Right lobe of liver (tissue), 4 donors: ENCODE measurements at regions not wholly inside any gene's neighbourhood (a gene's known extent, or its start where the extent isn't known, plus 50 kb on each side); places are given as distances from the start of the nearest gene placed in this dataset.

Experiments
- POLR2A ChIP-seq: fragments of 450-650 bp; IDR thresholded peaks from one replicate; pipeline ENCODE4 v1.6.1; 2017; ENCODE audit warnings: antibody characterized with exemption, mild to moderate bottlenecking
- TF ChIP-seq, protein P1 (sequence below), 4 donors: fragments of 200-600 bp in 3 of 4; fragments of 450-650 bp in 1 of 4; IDR thresholded peaks; one replicate each; pipeline versions ENCODE4 v1.5.1 to v1.8.0; 2016 to 2022; ENCODE audit warnings: antibody characterized with exemption in 4 of 4, mild to moderate bottlenecking in 2 of 4
- donor health status: DM: no; HTN: no; CAD: no.
- donor health status: DM: no; HTN: no; CAD: no.
- donor health status: DM: no; HTN: yes; CAD: no.

DNA sequence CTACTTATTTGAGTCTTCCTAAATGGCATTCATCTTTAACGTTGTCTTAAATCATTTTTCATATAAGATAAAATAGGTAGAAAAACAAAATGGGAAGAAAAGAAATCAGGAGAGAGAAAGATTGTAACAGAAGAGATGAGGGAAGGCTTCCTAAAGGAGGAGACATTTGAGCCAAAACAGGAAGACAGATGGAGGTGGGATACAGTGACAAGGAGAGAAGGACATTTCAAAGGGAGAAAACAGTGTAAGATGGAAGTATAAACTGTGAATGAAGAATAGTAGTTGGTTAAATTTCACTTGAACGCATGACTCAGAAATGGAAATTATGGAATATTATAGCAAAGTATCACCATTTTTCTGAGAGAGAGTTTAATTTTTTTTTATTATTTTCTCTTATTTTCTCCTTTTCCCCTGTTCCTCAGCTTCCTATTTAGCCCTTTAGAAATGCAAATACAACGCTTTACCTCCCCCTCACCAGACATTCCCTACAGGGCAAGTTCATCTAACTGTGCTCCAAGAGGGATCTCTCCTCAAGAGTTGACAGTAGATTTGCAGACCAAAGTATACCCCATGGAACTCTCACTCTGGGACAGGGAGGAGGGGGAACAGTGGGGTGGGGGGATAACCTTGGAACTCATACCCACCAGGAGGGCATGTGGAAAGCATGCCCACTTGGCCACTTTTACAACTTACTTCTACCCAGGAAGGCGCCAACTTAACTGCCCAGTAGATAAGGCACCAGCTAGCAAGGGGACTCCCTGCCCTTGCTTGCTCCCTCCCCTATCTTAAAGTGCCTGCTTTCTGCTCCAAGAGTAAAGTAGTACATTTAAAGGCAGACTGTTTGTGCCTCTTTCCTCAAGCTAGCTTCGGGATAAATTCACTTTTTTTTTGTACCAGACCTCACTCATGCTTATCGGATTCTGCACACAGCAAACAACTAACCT, 304.7 kb upstream of the POU5F2 start:
- TF ChIP-seq, protein P1, sequence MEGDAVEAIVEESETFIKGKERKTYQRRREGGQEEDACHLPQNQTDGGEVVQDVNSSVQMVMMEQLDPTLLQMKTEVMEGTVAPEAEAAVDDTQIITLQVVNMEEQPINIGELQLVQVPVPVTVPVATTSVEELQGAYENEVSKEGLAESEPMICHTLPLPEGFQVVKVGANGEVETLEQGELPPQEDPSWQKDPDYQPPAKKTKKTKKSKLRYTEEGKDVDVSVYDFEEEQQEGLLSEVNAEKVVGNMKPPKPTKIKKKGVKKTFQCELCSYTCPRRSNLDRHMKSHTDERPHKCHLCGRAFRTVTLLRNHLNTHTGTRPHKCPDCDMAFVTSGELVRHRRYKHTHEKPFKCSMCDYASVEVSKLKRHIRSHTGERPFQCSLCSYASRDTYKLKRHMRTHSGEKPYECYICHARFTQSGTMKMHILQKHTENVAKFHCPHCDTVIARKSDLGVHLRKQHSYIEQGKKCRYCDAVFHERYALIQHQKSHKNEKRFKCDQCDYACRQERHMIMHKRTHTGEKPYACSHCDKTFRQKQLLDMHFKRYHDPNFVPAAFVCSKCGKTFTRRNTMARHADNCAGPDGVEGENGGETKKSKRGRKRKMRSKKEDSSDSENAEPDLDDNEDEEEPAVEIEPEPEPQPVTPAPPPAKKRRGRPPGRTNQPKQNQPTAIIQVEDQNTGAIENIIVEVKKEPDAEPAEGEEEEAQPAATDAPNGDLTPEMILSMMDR (IDR thresholded peaks at IDR 0.05), result no peak
- no peak for TF ChIP-seq POLR2A
